ENCODE measurements at regions not wholly inside any gene's neighbourhood (a gene's known extent, or its start where the extent isn't known, plus 50 kb on each side); places are given as distances from the start of the nearest gene placed in this dataset.

- H3K4me3 ChIP-seq (ENCODE audit: low read depth in 2 of 2, low read length in 1 of 2) = no peak overlapping the region
- no peaks in the 10 kb centered on the region for H3K79me2 ChIP-seq (ENCODE audit: insufficient read depth)
- DNase-seq = no peak
- no peak overlapping the region for H3K27ac ChIP-seq (ENCODE audit: low read depth in 2 of 2, low read length in 1 of 2)
- no peak overlapping the region for H3K9ac ChIP-seq
- WGBS (ENCODE audit: low lambda C conversion rate) = 13% methylated on average over 2 of the region's 2 CpGs
- no peaks in the 10 kb centered on the region for H3K9me3 ChIP-seq
- no peak overlapping the region for H3K4me2 ChIP-seq
- no peaks in the 10 kb centered on the region for H3K27me3 ChIP-seq (ENCODE audit: insufficient read depth)
- H3K4me1 ChIP-seq (ENCODE audit: control insufficient read depth in 1 of 2, insufficient read depth in 2 of 2, low read depth in 1 of 2, low read length in 1 of 2) = peaks cover 0 to 11% of the 10 kb centered on the region in 2 experiments; a peak in 1 of 4 replicates
- H3K36me3 ChIP-seq (replicated peaks in 1 of 2; ENCODE audit: control insufficient read depth in 1 of 2, insufficient read depth in 2 of 2, low read length in 1 of 2) = no peaks in the 10 kb centered on the region
- TF ChIP-seq TEAD4 (IDR thresholded peaks at IDR 0.05; ENCODE audit: borderline replicate concordance, insufficient read depth) = no peak
- no peak for TF ChIP-seq JUND (IDR thresholded peaks at IDR 0.05)
- no peak for TF ChIP-seq MEF2A (IDR thresholded peaks at IDR 0.05; ENCODE audit: borderline replicate concordance, low read depth)
- TF ChIP-seq MXI1 (IDR thresholded peaks at IDR 0.05; ENCODE audit: low read depth, low read length) = no peak
- no peak for TF ChIP-seq REST (IDR thresholded peaks at IDR 0.05; ENCODE audit: low read depth, low read length)
- TF ChIP-seq FOSL2 (IDR thresholded peaks at IDR 0.05; ENCODE audit: borderline replicate concordance, low read depth) = no peak
- TF ChIP-seq NRF1 (IDR thresholded peaks at IDR 0.05; ENCODE audit: low read depth, low read length) = no peak
- no peak for TF ChIP-seq POLR2AphosphoS5 (IDR thresholded peaks at IDR 0.05; ENCODE audit: low read depth, low read length)
- TF ChIP-seq TCF12 (IDR thresholded peaks at IDR 0.05) = no peak
- no peak for TF ChIP-seq RCOR1 (IDR thresholded peaks at IDR 0.05; ENCODE audit: low read length)
- TF ChIP-seq SMC3 (IDR thresholded peaks at IDR 0.05; ENCODE audit: low read depth, low read length) = no peak
- TF ChIP-seq MAX (IDR thresholded peaks at IDR 0.05; ENCODE audit: low read depth) = no peak
- TF ChIP-seq GATA2 (CRISPR knock-in tag; IDR thresholded peaks at IDR 0.05) = no peak
- TF ChIP-seq CTCF (IDR thresholded peaks at IDR 0.05) = no peak
- no peak for TF ChIP-seq TAF1 (IDR thresholded peaks at IDR 0.05; ENCODE audit: borderline replicate concordance, low read depth, low read length)
- H3K9me2 ChIP-seq = no peaks in the 10 kb centered on the region
- ChIA-PET POLR2A (no interaction called here), CTCF (no interaction called here)
- H2AFZ ChIP-seq (ENCODE audit: low read depth) = no peak overlapping the region
- H4K20me1 ChIP-seq (ENCODE audit: insufficient read depth) = no peaks in the 10 kb centered on the region
- H3F3A ChIP-seq (replicated peaks; ENCODE audit: insufficient read depth) = no peaks in the 10 kb centered on the region
Measured at GRCh38 chr11:110026858-110027626, 66.2 kb upstream of the ZC3H12C start.

Data from SK-N-SH (cell line).